ENCODE measurements at regions not wholly inside any gene's neighbourhood (a gene's known extent, or its start where the extent isn't known, plus 50 kb on each side); places are given as distances from the start of the nearest gene placed in this dataset.

DNA sequence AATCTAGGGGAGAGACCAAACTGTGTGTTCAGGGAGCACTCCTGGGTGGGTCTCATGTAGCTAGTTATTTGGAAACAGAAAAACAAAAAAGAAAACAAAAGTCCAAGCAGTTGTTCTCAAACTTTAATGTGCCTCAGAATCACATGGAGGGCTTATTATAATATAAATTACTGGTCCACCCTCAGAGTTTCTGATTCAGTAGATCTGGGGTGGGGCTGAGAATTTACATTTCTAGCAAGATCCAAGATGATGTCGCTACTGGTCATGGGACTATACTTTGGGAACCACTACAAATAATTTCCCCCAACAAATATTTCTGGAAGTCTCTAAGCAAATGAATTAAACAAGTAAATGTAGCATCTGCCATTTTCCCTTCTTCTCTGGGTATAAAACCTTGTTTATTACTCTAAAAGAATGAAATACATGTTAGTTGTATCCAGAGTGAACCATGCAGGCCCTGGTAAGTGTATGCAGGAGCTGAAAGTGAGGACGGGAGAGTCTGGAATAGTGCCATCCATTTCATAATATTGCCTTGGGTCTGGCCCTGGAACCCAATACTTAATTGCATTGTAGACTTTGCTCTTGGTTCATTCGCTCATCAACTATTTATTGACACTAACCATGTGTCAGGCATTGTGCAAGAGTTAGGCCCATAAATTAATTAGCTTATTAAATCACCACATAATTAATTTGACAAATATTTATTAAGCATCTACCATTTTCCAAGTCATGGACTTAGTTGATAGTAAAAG is 490.8 kb downstream of the EPM2A start:
- TF ChIP-seq CTCF (IDR thresholded peaks at IDR 0.05; ENCODE audit: low read depth, low read length) = no peak
- no peak overlapping the region for H3K4me3 ChIP-seq (ENCODE audit: low read depth, low read length)

DNA sequence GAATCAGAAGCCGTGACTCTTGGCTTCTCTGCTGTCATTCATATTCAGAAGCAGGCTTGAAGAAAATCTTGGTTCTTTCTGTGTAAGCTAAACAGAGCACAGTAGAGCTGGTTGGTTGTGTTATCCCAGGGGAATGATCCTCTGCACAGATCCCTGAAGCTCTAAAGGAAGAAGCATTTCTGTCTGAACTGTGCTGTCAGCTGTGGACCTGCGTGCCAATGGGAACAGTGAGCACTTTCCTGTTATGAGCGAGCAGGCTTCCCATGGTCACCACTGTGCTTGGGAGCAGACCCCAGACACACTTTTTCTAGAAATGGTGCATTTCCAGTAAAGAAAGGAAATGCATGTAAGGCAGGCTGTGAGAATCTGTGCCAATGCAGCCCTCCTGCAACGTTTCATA is 490.2 kb downstream of the EPM2A start:
- no peak for TF ChIP-seq CTCF (IDR thresholded peaks at IDR 0.05; ENCODE audit: low read depth, low read length)
- no peak overlapping the region for H3K4me3 ChIP-seq (ENCODE audit: low read depth, low read length)

- TF ChIP-seq CTCF (IDR thresholded peaks at IDR 0.05; ENCODE audit: low read depth, low read length) = no peak
- H3K4me3 ChIP-seq (ENCODE audit: low read depth, low read length) = 0 out of 2 replicates have a peak overlapping the region, but pooled peaks have one; percentile 6
These were observed 487.5 kb downstream of the EPM2A start for GRCh38 chr6:145247692-145248419.

DNA sequence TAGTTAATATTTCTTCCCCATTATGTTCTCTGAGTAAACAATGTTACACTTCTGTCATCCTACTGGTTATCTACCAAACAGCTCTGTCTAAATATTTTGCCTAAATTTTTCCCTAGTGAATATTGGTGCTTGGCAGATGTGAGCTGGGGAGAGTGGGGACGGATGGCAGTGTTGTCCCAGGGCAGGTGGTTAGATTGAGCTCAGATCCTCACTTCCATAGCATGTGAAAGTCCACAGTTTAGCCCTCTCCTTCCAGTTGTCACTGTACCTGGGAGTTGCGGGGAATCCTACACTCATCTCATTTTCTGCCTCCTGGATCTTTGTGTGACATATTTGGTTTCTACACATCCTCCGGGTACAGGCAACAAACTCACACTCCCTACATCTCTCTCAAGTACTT is 484.9 kb downstream of the EPM2A start:
- no peak overlapping the region for H3K4me3 ChIP-seq (ENCODE audit: low read depth, low read length)
- TF ChIP-seq CTCF (IDR thresholded peaks at IDR 0.05; ENCODE audit: low read depth, low read length) = no peak

- no peak for TF ChIP-seq CTCF (IDR thresholded peaks at IDR 0.05; ENCODE audit: low read depth, low read length)
- no peak overlapping the region for H3K4me3 ChIP-seq (ENCODE audit: low read depth, low read length)
These were observed 482.6 kb downstream of the EPM2A start for GRCh38 chr6:145252737-145253136.

- no peak overlapping the region for H3K4me3 ChIP-seq (ENCODE audit: low read depth, low read length)
- TF ChIP-seq CTCF (IDR thresholded peaks at IDR 0.05; ENCODE audit: low read depth, low read length) = no peak
These were observed 480.5 kb downstream of the EPM2A start for GRCh38 chr6:145254649-145255401.

Measured in WI38 (cell line).